NCI-H345 treated with DMSO at 0.1 percent for 48 hours (cell line): ENCODE measurements at regions not wholly inside any gene's neighbourhood (a gene's known extent, or its start where the extent isn't known, plus 50 kb on each side); places are given as distances from the start of the nearest gene placed in this dataset.

Source experiments
- DNase-seq: peaks from one replicate; lab custom pipeline; 2025; ENCODE audit not compliant: unreplicated experiment; lab: John Stamatoyannopoulos, UW

- no peak for DNase-seq
Measured at GRCh38 chr1:217091561-217091960, 368.3 kb upstream of the ESRRG start.

GRCh38 chr1:217090060-217090911 is 367.1 kb upstream of the ESRRG start:
- peak; percentile 29 for DNase-seq

GRCh38 chr1:217089361-217090014 is 366.3 kb upstream of the ESRRG start:
- DNase-seq, result no peak

GRCh38 chr1:217088521-217089284 is 365.5 kb upstream of the ESRRG start:
- no peak for DNase-seq

- DNase-seq, result no peak
Measured at GRCh38 chr1:217088011-217088410, 364.8 kb upstream of the ESRRG start.

GRCh38 chr1:217079584-217079983 is 356.4 kb upstream of the ESRRG start:
- DNase-seq, result no peak

- DNase-seq, result no peak
Measured at GRCh38 chr1:217078959-217079358, 355.7 kb upstream of the ESRRG start.

GRCh38 chr1:217078078-217078690 is 355.0 kb upstream of the ESRRG start:
- DNase-seq, result no peak

- DNase-seq, result no peak
Measured at GRCh38 chr1:217077426-217077825, 354.2 kb upstream of the ESRRG start.

GRCh38 chr1:217076902-217077301 is 353.7 kb upstream of the ESRRG start:
- DNase-seq, result no peak

- no peak for DNase-seq
Measured at GRCh38 chr1:217072926-217073325, 349.7 kb upstream of the ESRRG start.

GRCh38 chr1:217067642-217068041 is 344.4 kb upstream of the ESRRG start:
- DNase-seq, result no peak

- no peak for DNase-seq
Measured at GRCh38 chr1:217066794-217067193, 343.6 kb upstream of the ESRRG start.

- DNase-seq, result no peak
Measured at GRCh38 chr1:217063172-217063908, 340.1 kb upstream of the ESRRG start.

- DNase-seq, result no peak
Measured at GRCh38 chr1:217062586-217062985, 339.4 kb upstream of the ESRRG start.

GRCh38 chr1:217059401-217059800 is 336.2 kb upstream of the ESRRG start:
- DNase-seq, result no peak

- DNase-seq, result no peak
Measured at GRCh38 chr1:217053676-217054075, 330.4 kb upstream of the ESRRG start.

- no peak for DNase-seq
Measured at GRCh38 chr1:217052626-217053025, 329.4 kb upstream of the ESRRG start.

GRCh38 chr1:217052196-217052595 is 329.0 kb upstream of the ESRRG start:
- DNase-seq, result no peak

- DNase-seq, result no peak
Measured at GRCh38 chr1:217049721-217050120, 326.5 kb upstream of the ESRRG start.

GRCh38 chr1:217049081-217049480 is 325.9 kb upstream of the ESRRG start:
- DNase-seq, result no peak
